ENCODE measurements at regions not wholly inside any gene's neighbourhood (a gene's known extent, or its start where the extent isn't known, plus 50 kb on each side); places are given as distances from the start of the nearest gene placed in this dataset.

- TF ChIP-seq MAX (IDR thresholded peaks at IDR 0.05; ENCODE audit: insufficient read depth, insufficient read length) (no peak), CTCF (IDR thresholded peaks at IDR 0.05; ENCODE audit: extremely low read depth in 1 of 2, insufficient read depth in 1 of 2, low read depth in 1 of 2, low read length in 2 of 2) (no peak), POLR2AphosphoS5 (IDR thresholded peaks at IDR 0.05; ENCODE audit: insufficient read depth, low read depth, low read length) (no peak), GATA2 (IDR thresholded peaks at IDR 0.05; ENCODE audit: insufficient read depth, insufficient read length, low read depth, low read length) (no peak), POLR2A (IDR thresholded peaks at IDR 0.05; ENCODE audit: low read depth, low read length) (no peak), JUN (IDR thresholded peaks at IDR 0.05; ENCODE audit: borderline replicate concordance, insufficient read depth, insufficient read length, low read depth) (no peak)
These were observed 407.2 kb downstream of the FSCB start for GRCh38 chr14:44099743-44100488.

Measured in endothelial cell of umbilical vein (primary cell).